ENCODE measurements at regions not wholly inside any gene's neighbourhood (a gene's known extent, or its start where the extent isn't known, plus 50 kb on each side); places are given as distances from the start of the nearest gene placed in this dataset.

- TF ChIP-seq EZH2phosphoT487 (IDR thresholded peaks at IDR 0.05; ENCODE audit: insufficient read depth, low read depth) (no peak), EZH2 (IDR thresholded peaks at IDR 0.05; ENCODE audit: insufficient read depth, poor library complexity, severe bottlenecking) (no peak)
These were observed 289.8 kb upstream of the ANKRD55 start for GRCh38 chr5:56522960-56523359.

All from GM23248 (cell line).